ENCODE measurements at regions not wholly inside any gene's neighbourhood (a gene's known extent, or its start where the extent isn't known, plus 50 kb on each side); places are given as distances from the start of the nearest gene placed in this dataset.

DNA sequence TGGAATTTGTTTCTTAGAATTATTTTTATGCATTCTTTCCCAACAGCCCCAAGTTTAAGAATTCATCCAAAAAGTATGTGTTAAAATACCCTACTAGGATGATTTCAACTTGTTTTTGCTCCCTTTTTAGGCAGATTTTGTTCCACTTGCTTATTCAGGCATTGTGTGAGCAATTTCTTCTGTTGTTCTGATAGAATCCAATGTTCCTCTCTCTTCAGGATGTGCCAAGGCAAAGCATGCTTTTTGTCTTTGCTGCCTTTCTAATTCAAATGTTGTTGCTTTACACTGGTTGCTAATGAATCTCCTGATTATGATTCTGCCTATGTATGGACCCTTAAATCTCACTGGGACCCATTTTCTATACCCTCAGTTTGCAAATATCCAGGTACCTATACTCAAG is 131.2 kb upstream of the ARHGAP42 start:
- Histone ChIP-seq H3K4me2 (ENCODE audit: low read depth, low read length, poor library complexity, severe bottlenecking) (no peak overlapping the region), H3K9ac (ENCODE audit: low read depth, low read length, poor library complexity, severe bottlenecking) (no peak overlapping the region), H3K9me3 (ENCODE audit: insufficient read depth, low read depth, low read length) (no peaks in the 10 kb centered on the region), H3K27me3 (ENCODE audit: insufficient read depth, low read length, poor library complexity, severe bottlenecking) (no peaks in the 10 kb centered on the region), H3K4me3 (ENCODE audit: low read length, poor library complexity, severe bottlenecking) (no peak overlapping the region), H3K4me1 (ENCODE audit: insufficient read depth, low read length, poor library complexity, severe bottlenecking) (no peaks in the 10 kb centered on the region), H2AFZ (ENCODE audit: low read length) (no peak overlapping the region), H3K9me2 (replicated peaks; ENCODE audit: low read depth, low read length) (no peaks in the 10 kb centered on the region), H4K20me1 (ENCODE audit: insufficient read depth, low read length, poor library complexity, severe bottlenecking) (no peaks in the 10 kb centered on the region), H3K79me2 (ENCODE audit: insufficient read depth, low read length) (no peaks in the 10 kb centered on the region), H3F3A (ENCODE audit: low read depth) (no peaks in the 10 kb centered on the region), H3K36me3 (ENCODE audit: insufficient read depth, low read length) (no peaks in the 10 kb centered on the region)
- TF ChIP-seq CTCF (conservative IDR thresholded peaks at IDR 0.05; ENCODE audit: low read length) = no peak
- TF ChIP-seq EZH2phosphoT487 (IDR thresholded peaks at IDR 0.05; ENCODE audit: borderline replicate concordance) = no peak

DNA sequence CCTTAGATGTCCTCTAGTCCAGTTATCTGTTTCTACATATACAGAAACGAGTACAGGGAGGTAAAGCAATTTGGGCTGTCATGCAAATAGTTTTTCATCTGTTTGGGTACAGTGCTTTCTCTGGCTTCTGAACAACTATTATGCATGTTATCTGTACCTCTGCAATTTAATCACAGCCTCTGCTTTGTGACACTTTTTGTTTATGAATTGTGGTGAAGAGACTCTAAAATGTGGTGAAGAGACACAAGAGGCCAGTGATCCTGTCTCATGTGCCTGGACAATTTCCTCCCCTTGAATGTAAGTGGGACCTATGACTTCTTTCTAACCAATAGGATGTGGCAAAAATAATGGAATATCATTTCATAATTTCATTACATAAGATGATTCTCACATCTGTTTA is 130.3 kb upstream of the ARHGAP42 start:
- no peak for TF ChIP-seq EZH2phosphoT487 (IDR thresholded peaks at IDR 0.05; ENCODE audit: borderline replicate concordance)
- no peak for TF ChIP-seq CTCF (conservative IDR thresholded peaks at IDR 0.05; ENCODE audit: low read length)
- no peaks in the 10 kb centered on the region for H3K36me3 ChIP-seq (ENCODE audit: insufficient read depth, low read length)
- H3K4me3 ChIP-seq (ENCODE audit: low read length, poor library complexity, severe bottlenecking) = no peak overlapping the region
- H3K9ac ChIP-seq (ENCODE audit: low read depth, low read length, poor library complexity, severe bottlenecking) = no peak overlapping the region
- H2AFZ ChIP-seq (ENCODE audit: low read length) = no peak overlapping the region
- H3K27me3 ChIP-seq (ENCODE audit: insufficient read depth, low read length, poor library complexity, severe bottlenecking) = no peaks in the 10 kb centered on the region
- H4K20me1 ChIP-seq (ENCODE audit: insufficient read depth, low read length, poor library complexity, severe bottlenecking) = no peaks in the 10 kb centered on the region
- H3K79me2 ChIP-seq (ENCODE audit: insufficient read depth, low read length) = no peaks in the 10 kb centered on the region
- no peaks in the 10 kb centered on the region for H3F3A ChIP-seq (ENCODE audit: low read depth)
- no peaks in the 10 kb centered on the region for H3K9me2 ChIP-seq (replicated peaks; ENCODE audit: low read depth, low read length)
- no peaks in the 10 kb centered on the region for H3K9me3 ChIP-seq (ENCODE audit: insufficient read depth, low read depth, low read length)
- H3K4me2 ChIP-seq (ENCODE audit: low read depth, low read length, poor library complexity, severe bottlenecking) = no peak overlapping the region
- no peaks in the 10 kb centered on the region for H3K4me1 ChIP-seq (ENCODE audit: insufficient read depth, low read length, poor library complexity, severe bottlenecking)

GRCh38 chr11:100557830-100558611 is 129.1 kb upstream of the ARHGAP42 start:
- Histone ChIP-seq H2AFZ (ENCODE audit: low read length) (no peak overlapping the region), H3K27me3 (ENCODE audit: insufficient read depth, low read length, poor library complexity, severe bottlenecking) (no peaks in the 10 kb centered on the region), H3K9me3 (ENCODE audit: insufficient read depth, low read depth, low read length) (no peaks in the 10 kb centered on the region), H3K9ac (ENCODE audit: low read depth, low read length, poor library complexity, severe bottlenecking) (no peak overlapping the region), H3K79me2 (ENCODE audit: insufficient read depth, low read length) (no peaks in the 10 kb centered on the region), H3K4me3 (ENCODE audit: low read length, poor library complexity, severe bottlenecking) (no peak overlapping the region), H3K9me2 (replicated peaks; ENCODE audit: low read depth, low read length) (no peaks in the 10 kb centered on the region), H3K4me2 (ENCODE audit: low read depth, low read length, poor library complexity, severe bottlenecking) (no peak overlapping the region), H4K20me1 (ENCODE audit: insufficient read depth, low read length, poor library complexity, severe bottlenecking) (no peaks in the 10 kb centered on the region), H3K36me3 (ENCODE audit: insufficient read depth, low read length) (no peaks in the 10 kb centered on the region), H3K4me1 (ENCODE audit: insufficient read depth, low read length, poor library complexity, severe bottlenecking) (no peaks in the 10 kb centered on the region), H3F3A (ENCODE audit: low read depth) (no peaks in the 10 kb centered on the region)
- TF ChIP-seq EZH2phosphoT487 (IDR thresholded peaks at IDR 0.05; ENCODE audit: borderline replicate concordance) = no peak
- TF ChIP-seq CTCF (conservative IDR thresholded peaks at IDR 0.05; ENCODE audit: low read length) = no peak
